A549 (cell line): ENCODE measurements at regions not wholly inside any gene's neighbourhood (a gene's known extent, or its start where the extent isn't known, plus 50 kb on each side); places are given as distances from the start of the nearest gene placed in this dataset.

Experiments used
- TF ChIP-seq, protein P1 (sequence below): fragments of 200-600 bp; sonication (generic); IDR thresholded peaks from 2 replicates; pipeline ENCODE4 v1.6.1; 2016; ENCODE audit warnings: antibody characterized with exemption, mild to moderate bottlenecking, moderate library complexity
- TF ChIP-seq, protein P2 (sequence below): fragments of >200 bp; sonication (Bioruptor Twin); formaldehyde crosslinking; IDR thresholded peaks from 3 replicates; pipeline ENCODE4 v1.5.1; 2016

- TF ChIP-seq, protein P1, sequence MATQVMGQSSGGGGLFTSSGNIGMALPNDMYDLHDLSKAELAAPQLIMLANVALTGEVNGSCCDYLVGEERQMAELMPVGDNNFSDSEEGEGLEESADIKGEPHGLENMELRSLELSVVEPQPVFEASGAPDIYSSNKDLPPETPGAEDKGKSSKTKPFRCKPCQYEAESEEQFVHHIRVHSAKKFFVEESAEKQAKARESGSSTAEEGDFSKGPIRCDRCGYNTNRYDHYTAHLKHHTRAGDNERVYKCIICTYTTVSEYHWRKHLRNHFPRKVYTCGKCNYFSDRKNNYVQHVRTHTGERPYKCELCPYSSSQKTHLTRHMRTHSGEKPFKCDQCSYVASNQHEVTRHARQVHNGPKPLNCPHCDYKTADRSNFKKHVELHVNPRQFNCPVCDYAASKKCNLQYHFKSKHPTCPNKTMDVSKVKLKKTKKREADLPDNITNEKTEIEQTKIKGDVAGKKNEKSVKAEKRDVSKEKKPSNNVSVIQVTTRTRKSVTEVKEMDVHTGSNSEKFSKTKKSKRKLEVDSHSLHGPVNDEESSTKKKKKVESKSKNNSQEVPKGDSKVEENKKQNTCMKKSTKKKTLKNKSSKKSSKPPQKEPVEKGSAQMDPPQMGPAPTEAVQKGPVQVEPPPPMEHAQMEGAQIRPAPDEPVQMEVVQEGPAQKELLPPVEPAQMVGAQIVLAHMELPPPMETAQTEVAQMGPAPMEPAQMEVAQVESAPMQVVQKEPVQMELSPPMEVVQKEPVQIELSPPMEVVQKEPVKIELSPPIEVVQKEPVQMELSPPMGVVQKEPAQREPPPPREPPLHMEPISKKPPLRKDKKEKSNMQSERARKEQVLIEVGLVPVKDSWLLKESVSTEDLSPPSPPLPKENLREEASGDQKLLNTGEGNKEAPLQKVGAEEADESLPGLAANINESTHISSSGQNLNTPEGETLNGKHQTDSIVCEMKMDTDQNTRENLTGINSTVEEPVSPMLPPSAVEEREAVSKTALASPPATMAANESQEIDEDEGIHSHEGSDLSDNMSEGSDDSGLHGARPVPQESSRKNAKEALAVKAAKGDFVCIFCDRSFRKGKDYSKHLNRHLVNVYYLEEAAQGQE = no peak
- TF ChIP-seq, protein P2, sequence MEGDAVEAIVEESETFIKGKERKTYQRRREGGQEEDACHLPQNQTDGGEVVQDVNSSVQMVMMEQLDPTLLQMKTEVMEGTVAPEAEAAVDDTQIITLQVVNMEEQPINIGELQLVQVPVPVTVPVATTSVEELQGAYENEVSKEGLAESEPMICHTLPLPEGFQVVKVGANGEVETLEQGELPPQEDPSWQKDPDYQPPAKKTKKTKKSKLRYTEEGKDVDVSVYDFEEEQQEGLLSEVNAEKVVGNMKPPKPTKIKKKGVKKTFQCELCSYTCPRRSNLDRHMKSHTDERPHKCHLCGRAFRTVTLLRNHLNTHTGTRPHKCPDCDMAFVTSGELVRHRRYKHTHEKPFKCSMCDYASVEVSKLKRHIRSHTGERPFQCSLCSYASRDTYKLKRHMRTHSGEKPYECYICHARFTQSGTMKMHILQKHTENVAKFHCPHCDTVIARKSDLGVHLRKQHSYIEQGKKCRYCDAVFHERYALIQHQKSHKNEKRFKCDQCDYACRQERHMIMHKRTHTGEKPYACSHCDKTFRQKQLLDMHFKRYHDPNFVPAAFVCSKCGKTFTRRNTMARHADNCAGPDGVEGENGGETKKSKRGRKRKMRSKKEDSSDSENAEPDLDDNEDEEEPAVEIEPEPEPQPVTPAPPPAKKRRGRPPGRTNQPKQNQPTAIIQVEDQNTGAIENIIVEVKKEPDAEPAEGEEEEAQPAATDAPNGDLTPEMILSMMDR = peak; percentile 14; the same call in 1 of the 3 replicates
Measured at GRCh38 chr4:15144249-15144966, 142.1 kb downstream of the CPEB2 start.
